SU-DHL-6 (cell line): ENCODE measurements at regions not wholly inside any gene's neighbourhood (a gene's known extent, or its start where the extent isn't known, plus 50 kb on each side); places are given as distances from the start of the nearest gene placed in this dataset.

Experiments
- EZH2phosphoT487 ChIP-seq: fragments of 200-600 bp; sonication (generic), shearing (Covaris generic); conservative IDR thresholded peaks from 2 replicates; pipeline ENCODE4 v1.6.1; 2018; ENCODE audit warnings: mild to moderate bottlenecking, antibody characterized with exemption, low read length, moderate library complexity, mixed read lengths
- TF ChIP-seq, protein P1 (sequence below): fragments of 200-600 bp; sonication (generic); IDR thresholded peaks from one replicate; pipeline ENCODE4 v1.5.1; 2017; ENCODE audit warnings: antibody characterized with exemption, mild to moderate bottlenecking, low read length, moderate library complexity; ENCODE audit not compliant: insufficient read depth, poor library complexity, severe bottlenecking

DNA sequence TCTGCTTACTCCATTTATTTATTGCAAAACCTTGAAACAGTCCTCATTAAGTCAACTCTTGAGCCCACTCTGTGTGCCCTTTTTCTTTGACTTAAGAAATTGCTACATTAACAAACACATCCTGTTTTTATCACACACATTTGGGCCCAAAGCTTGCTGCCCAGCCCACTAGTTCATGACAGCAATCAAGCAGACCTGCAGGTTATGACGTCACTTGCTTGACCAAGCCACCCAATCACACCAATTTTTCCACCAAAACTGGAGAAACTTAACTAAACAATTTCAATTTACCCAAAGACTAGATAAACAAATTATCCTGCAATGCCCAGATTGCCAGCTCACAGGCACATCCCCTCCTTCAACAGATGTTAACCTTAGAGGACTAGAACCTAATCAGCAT lies 120.7 kb downstream of the ZNF429 start:
- TF ChIP-seq, protein P1, sequence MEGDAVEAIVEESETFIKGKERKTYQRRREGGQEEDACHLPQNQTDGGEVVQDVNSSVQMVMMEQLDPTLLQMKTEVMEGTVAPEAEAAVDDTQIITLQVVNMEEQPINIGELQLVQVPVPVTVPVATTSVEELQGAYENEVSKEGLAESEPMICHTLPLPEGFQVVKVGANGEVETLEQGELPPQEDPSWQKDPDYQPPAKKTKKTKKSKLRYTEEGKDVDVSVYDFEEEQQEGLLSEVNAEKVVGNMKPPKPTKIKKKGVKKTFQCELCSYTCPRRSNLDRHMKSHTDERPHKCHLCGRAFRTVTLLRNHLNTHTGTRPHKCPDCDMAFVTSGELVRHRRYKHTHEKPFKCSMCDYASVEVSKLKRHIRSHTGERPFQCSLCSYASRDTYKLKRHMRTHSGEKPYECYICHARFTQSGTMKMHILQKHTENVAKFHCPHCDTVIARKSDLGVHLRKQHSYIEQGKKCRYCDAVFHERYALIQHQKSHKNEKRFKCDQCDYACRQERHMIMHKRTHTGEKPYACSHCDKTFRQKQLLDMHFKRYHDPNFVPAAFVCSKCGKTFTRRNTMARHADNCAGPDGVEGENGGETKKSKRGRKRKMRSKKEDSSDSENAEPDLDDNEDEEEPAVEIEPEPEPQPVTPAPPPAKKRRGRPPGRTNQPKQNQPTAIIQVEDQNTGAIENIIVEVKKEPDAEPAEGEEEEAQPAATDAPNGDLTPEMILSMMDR, result no peak
- TF ChIP-seq EZH2phosphoT487, result no peak
